ENCODE measurements at regions not wholly inside any gene's neighbourhood (a gene's known extent, or its start where the extent isn't known, plus 50 kb on each side); places are given as distances from the start of the nearest gene placed in this dataset.

- no peak overlapping the region for H3K27ac ChIP-seq
- no peak for DNase-seq
- H3K9me3 ChIP-seq (ENCODE audit: severe bottlenecking), result no peaks in the 10 kb centered on the region
- no peaks in the 10 kb centered on the region for H3K36me3 ChIP-seq
- no peak for TF ChIP-seq CTCF (IDR thresholded peaks at IDR 0.05; ENCODE audit: low read depth, low read length)
- H3K4me3 ChIP-seq (ENCODE audit: low read depth, low read length), result no peak overlapping the region
- H3K27me3 ChIP-seq (ENCODE audit: insufficient read depth, low read depth, severe bottlenecking), result no peaks in the 10 kb centered on the region
Measured at GRCh38 chr3:194962056-194962455, 276.4 kb downstream of the FAM43A start.

- H3K9me3 ChIP-seq (ENCODE audit: severe bottlenecking), result no peaks in the 10 kb centered on the region
- H3K27ac ChIP-seq, result no peak overlapping the region
- no peaks in the 10 kb centered on the region for H3K36me3 ChIP-seq
- no peak overlapping the region for H3K4me3 ChIP-seq (ENCODE audit: low read depth, low read length)
- no peaks in the 10 kb centered on the region for H3K27me3 ChIP-seq (ENCODE audit: insufficient read depth, low read depth, severe bottlenecking)
- DNase-seq, result no peak
- no peak for TF ChIP-seq CTCF (IDR thresholded peaks at IDR 0.05; ENCODE audit: low read depth, low read length)
Measured at GRCh38 chr3:194964809-194965208, 279.1 kb downstream of the FAM43A start.

- DNase-seq, result no peak
- Histone ChIP-seq H3K9me3 (ENCODE audit: severe bottlenecking) (no peaks in the 10 kb centered on the region), H3K27me3 (ENCODE audit: insufficient read depth, low read depth, severe bottlenecking) (no peaks in the 10 kb centered on the region), H3K4me3 (ENCODE audit: low read depth, low read length) (no peak overlapping the region), H3K36me3 (no peaks in the 10 kb centered on the region), H3K27ac (no peak overlapping the region)
- TF ChIP-seq CTCF (IDR thresholded peaks at IDR 0.05; ENCODE audit: low read depth, low read length), result no peak
Measured at GRCh38 chr3:194967151-194968117, 281.8 kb downstream of the FAM43A start.

- TF ChIP-seq CTCF (IDR thresholded peaks at IDR 0.05; ENCODE audit: low read depth, low read length), result no peak
- no peaks in the 10 kb centered on the region for H3K36me3 ChIP-seq
- no peak overlapping the region for H3K27ac ChIP-seq
- no peaks in the 10 kb centered on the region for H3K9me3 ChIP-seq (ENCODE audit: severe bottlenecking)
- no peak overlapping the region for H3K4me3 ChIP-seq (ENCODE audit: low read depth, low read length)
- DNase-seq, result no peak
- H3K27me3 ChIP-seq (ENCODE audit: insufficient read depth, low read depth, severe bottlenecking), result no peaks in the 10 kb centered on the region
Measured at GRCh38 chr3:194970066-194970465, 284.4 kb downstream of the FAM43A start.

DNA sequence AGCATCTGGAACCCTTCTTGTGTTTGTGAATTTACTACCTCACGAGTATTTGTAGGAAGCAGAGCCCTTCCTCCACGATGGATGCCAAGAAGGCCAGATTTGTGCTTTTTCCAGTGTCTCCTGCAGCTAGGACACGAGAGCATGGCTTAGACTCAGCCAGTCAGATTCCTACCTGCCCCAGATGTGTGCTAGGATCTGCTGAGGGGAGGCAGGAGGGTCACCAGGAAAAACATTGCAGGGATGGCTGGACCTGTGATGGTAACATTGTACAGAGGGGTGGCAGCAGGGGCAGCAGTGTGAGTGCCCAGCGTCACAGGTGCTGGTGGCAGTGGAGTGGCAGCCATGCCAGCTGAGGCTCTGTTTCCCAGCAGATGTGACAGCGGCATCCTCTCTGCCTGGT lies 285.3 kb downstream of the FAM43A start:
- no peak for DNase-seq
- Histone ChIP-seq H3K27me3 (ENCODE audit: insufficient read depth, low read depth, severe bottlenecking) (no peaks in the 10 kb centered on the region), H3K9me3 (ENCODE audit: severe bottlenecking) (no peaks in the 10 kb centered on the region), H3K36me3 (no peaks in the 10 kb centered on the region), H3K27ac (no peak overlapping the region), H3K4me3 (ENCODE audit: low read depth, low read length) (no peak overlapping the region)
- TF ChIP-seq CTCF (IDR thresholded peaks at IDR 0.05; ENCODE audit: low read depth, low read length), result no peak

Measured in WERI-Rb-1 (cell line).